ENCODE measurements at regions not wholly inside any gene's neighbourhood (a gene's known extent, or its start where the extent isn't known, plus 50 kb on each side); places are given as distances from the start of the nearest gene placed in this dataset.

- TF ChIP-seq CTCF (conservative IDR thresholded peaks at IDR 0.05; ENCODE audit: low read depth in 2 of 2) (no peak), ZNF331 (CRISPR knock-in tag; IDR thresholded peaks at IDR 0.05; ENCODE audit: low read depth) (no peak), JUNB (IDR thresholded peaks at IDR 0.05; ENCODE audit: unreplicated experiment) (no peak), POLR2AphosphoS5 (IDR thresholded peaks at IDR 0.05; ENCODE audit: low read depth) (no peak), CREB1 (CRISPR knock-in tag; IDR thresholded peaks at IDR 0.05; ENCODE audit: low read depth) (no peak)
Observed at GRCh38 chr3:193915099-193915498, 220.8 kb upstream of the HES1 start (continued).

GRCh38 chr3:193915613-193916012 is 220.3 kb upstream of the HES1 start:
- Histone ChIP-seq H3K79me2 (replicated peaks; ENCODE audit: insufficient read depth) (no peaks in the 10 kb centered on the region), H4K20me1 (replicated peaks; ENCODE audit: insufficient read depth) (no peaks in the 10 kb centered on the region), H3K36me3 (ENCODE audit: insufficient read depth) (no peaks in the 10 kb centered on the region), H3F3A (replicated peaks; ENCODE audit: low read depth) (no peaks in the 10 kb centered on the region), H3K4me3 (no peak overlapping the region), H3K27me3 (ENCODE audit: insufficient read depth) (no peaks in the 10 kb centered on the region), H3K4me1 (ENCODE audit: insufficient read depth) (peaks cover 13% of the 10 kb centered on the region), H3K4me2 (no peak overlapping the region), H3K9me2 (ENCODE audit: insufficient read depth) (no peaks in the 10 kb centered on the region), H2AFZ (no peak overlapping the region), H3K27ac (ENCODE audit: low read depth) (no peak overlapping the region)
- Mint-ChIP-seq H3K4me1 (peaks cover 18% of the 10 kb centered on the region), H3K36me3 (ENCODE audit: low read depth) (no peaks in the 10 kb centered on the region), H3K27ac (no peak overlapping the region), H3K9me3 (no peaks in the 10 kb centered on the region), H3K27me3 (ENCODE audit: insufficient read depth, low read depth, poor library complexity) (peaks cover 4% of the 10 kb centered on the region), H3K4me3 (no peak overlapping the region)
- DNase-seq (ENCODE audit: low spot score), result no peak
- no peak for ATAC-seq
- TF ChIP-seq EZH2phosphoT487 (IDR thresholded peaks at IDR 0.05; ENCODE audit: unreplicated experiment) (no peak), ZNF331 (CRISPR knock-in tag; IDR thresholded peaks at IDR 0.05; ENCODE audit: low read depth) (no peak), STAT1 (IDR thresholded peaks at IDR 0.05; ENCODE audit: unreplicated experiment) (no peak), JUNB (IDR thresholded peaks at IDR 0.05; ENCODE audit: unreplicated experiment) (no peak), ETS1 (IDR thresholded peaks at IDR 0.05) (no peak), REST (IDR thresholded peaks at IDR 0.05; ENCODE audit: unreplicated experiment) (no peak), ZNF462 (CRISPR knock-in tag; IDR thresholded peaks at IDR 0.05) (no peak), EZH2 (IDR thresholded peaks at IDR 0.05; ENCODE audit: low read depth, unreplicated experiment) (no peak)
